Trophoblast cell (in vitro differentiated cells and primary cell): ENCODE measurements at regions not wholly inside any gene's neighbourhood (a gene's known extent, or its start where the extent isn't known, plus 50 kb on each side); places are given as distances from the start of the nearest gene placed in this dataset.

Experiments
- DNase-seq, 2 donors: peaks; one replicate each; pipeline ENCODE4 v3.0.0-alpha.2; 2016
- H2AFZ ChIP-seq: 2 replicates; pipeline ENCODE4 v1.6.1; 2013; ENCODE audit warnings: low read length, moderate library complexity, mild to moderate bottlenecking; ENCODE audit not compliant: insufficient read depth, poor library complexity
- H2AK5ac ChIP-seq: 2 replicates; pipeline ENCODE4 v1.6.1; 2013; ENCODE audit warnings: mild to moderate bottlenecking, low read length
- H2BK120ac ChIP-seq: 2 replicates; pipeline ENCODE4 v1.6.1; 2013; ENCODE audit warnings: low read length, mild to moderate bottlenecking, moderate library complexity; ENCODE audit not compliant: insufficient read depth, poor library complexity
- H2BK12ac ChIP-seq: 2 replicates; pipeline ENCODE4 v1.6.1; 2013; ENCODE audit warnings: mild to moderate bottlenecking, low read length, moderate library complexity
- H2BK5ac ChIP-seq: 2 replicates; pipeline ENCODE4 v1.6.1; 2013; ENCODE audit warnings: low read length, low read depth, moderate library complexity, mild to moderate bottlenecking; ENCODE audit not compliant: poor library complexity
- H3K14ac ChIP-seq: 2 replicates; pipeline ENCODE4 v1.6.1; 2013; ENCODE audit warnings: mild to moderate bottlenecking, low read length
- H3K18ac ChIP-seq: 2 replicates; pipeline ENCODE4 v1.6.1; 2013; ENCODE audit warnings: mild to moderate bottlenecking, low read length
- H3K23ac ChIP-seq: 2 replicates; pipeline ENCODE4 v1.6.1; 2013; ENCODE audit warnings: low read length
- H3K27ac ChIP-seq: 2 replicates; pipeline ENCODE4 v1.5.1; 2013; ENCODE audit warnings: low read depth, mild to moderate bottlenecking, inconsistent platforms, low read length, moderate library complexity
- H3K27me3 ChIP-seq: 2 replicates; pipeline ENCODE4 v1.6.1; 2013; ENCODE audit warnings: inconsistent platforms, mild to moderate bottlenecking, low read length, moderate library complexity; ENCODE audit not compliant: insufficient read depth
- H3K36me3 ChIP-seq, 2 experiments: 1 replicate in 1 of 2; 2 replicates in 1 of 2; pipeline ENCODE4 v1.6.1; 2013; ENCODE audit warnings: low read length in 2 of 2, mild to moderate bottlenecking in 2 of 2, moderate library complexity in 1 of 2; ENCODE audit not compliant: insufficient read depth in 2 of 2, control insufficient read depth in 1 of 2
- H3K4ac ChIP-seq: 2 replicates; pipeline ENCODE4 v1.6.1; 2013; ENCODE audit warnings: low read depth, mild to moderate bottlenecking, low read length, moderate library complexity
- H3K4me1 ChIP-seq, 2 experiments: 1 replicate in 1 of 2; 2 replicates in 1 of 2; pipeline ENCODE4 v1.6.1; 2013; ENCODE audit warnings: low read length in 2 of 2, mild to moderate bottlenecking in 2 of 2, moderate library complexity in 1 of 2; ENCODE audit not compliant: insufficient read depth in 2 of 2, control insufficient read depth in 1 of 2
- H3K4me2 ChIP-seq: 2 replicates; pipeline ENCODE4 v1.6.1; 2013; ENCODE audit warnings: inconsistent platforms, mild to moderate bottlenecking, low read length, moderate library complexity
- H3K4me3 ChIP-seq: 2 replicates; pipeline ENCODE4 v1.5.1; 2013; ENCODE audit warnings: mild to moderate bottlenecking, low read depth, low read length, inconsistent platforms
- H3K79me1 ChIP-seq: one replicate; pipeline ENCODE4 v1.6.1; 2013; ENCODE audit warnings: low read length
- H3K79me2 ChIP-seq: 2 replicates; pipeline ENCODE4 v1.6.1; 2013; ENCODE audit warnings: low read length, mild to moderate bottlenecking; ENCODE audit not compliant: control insufficient read depth, insufficient read depth, poor library complexity
- H3K9ac ChIP-seq: 2 replicates; pipeline ENCODE4 v1.6.1; 2013; ENCODE audit warnings: mild to moderate bottlenecking, low read length
- H3K9me3 ChIP-seq: 2 replicates; pipeline ENCODE4 v1.6.1; 2013; ENCODE audit warnings: low read depth, mild to moderate bottlenecking, control low read depth, inconsistent platforms, low read length; ENCODE audit not compliant: insufficient read depth
- H4K12ac ChIP-seq: 2 replicates; pipeline ENCODE4 v1.6.1; 2013; ENCODE audit warnings: low read depth, mild to moderate bottlenecking, low read length, moderate library complexity
- H4K8ac ChIP-seq: 2 replicates; pipeline ENCODE4 v1.6.1; 2013; ENCODE audit warnings: low read depth, mild to moderate bottlenecking, low read length, moderate library complexity
- H4K91ac ChIP-seq: one replicate; pipeline ENCODE4 v1.6.1; 2013; ENCODE audit warnings: low read depth, mild to moderate bottlenecking, low read length, moderate library complexity
- WGBS: extraction: QIAGEN DNeasy Blood & Tissue Kit; methylation state at CpG from one replicate; pipeline ENCODE4 v1.1.7; 2013; ENCODE audit warnings: missing lambda C conversion rate; ENCODE audit not compliant: insufficient read length, insufficient coverage; ENCODE audit errors: extremely low coverage; 5-methylcytosine and 5-hydroxymethylcytosine counted together

DNA sequence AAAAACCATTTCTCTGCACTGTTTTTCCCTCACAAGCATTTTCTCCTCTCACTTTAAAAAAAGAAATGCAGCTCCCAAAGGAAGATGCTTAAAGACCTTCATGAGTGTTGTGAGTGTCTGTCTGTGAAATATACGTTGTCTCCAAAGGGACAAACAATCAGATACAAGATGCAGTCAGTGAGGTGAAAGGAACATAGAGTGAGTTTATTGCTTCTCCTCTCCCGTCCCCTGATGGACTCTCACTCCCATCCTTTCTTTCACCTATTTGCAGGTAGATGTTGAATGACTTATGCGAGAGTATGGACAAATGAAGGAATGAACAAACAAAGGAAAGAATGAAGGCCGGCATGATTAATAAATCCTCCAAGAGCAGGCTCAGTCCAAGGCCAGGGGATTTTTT is 561.2 kb upstream of the DIPK2B start:
- Histone ChIP-seq H2BK5ac (no peak overlapping the region), H3K27ac (no peak overlapping the region), H3K23ac (no peak overlapping the region), H3K4me1 (peaks cover 0 to 4% of the 10 kb centered on the region in 2 experiments), H2AFZ (no peak overlapping the region), H3K18ac (no peak overlapping the region), H4K8ac (no peak overlapping the region), H3K9me3 (no peaks in the 10 kb centered on the region), H3K4ac (no peak overlapping the region), H3K4me2 (no peak overlapping the region), H3K9ac (no peak overlapping the region), H3K36me3 (peaks cover 2% of the 10 kb centered on the region in 2 experiments), H3K79me2 (no peaks in the 10 kb centered on the region), H2BK120ac (no peak overlapping the region), H3K79me1 (no peaks in the 10 kb centered on the region), H4K91ac (no peak overlapping the region), H3K14ac (no peak overlapping the region), H3K27me3 (no peaks in the 10 kb centered on the region), H4K12ac (no peak overlapping the region), H3K4me3 (no peak overlapping the region), H2AK5ac (no peak overlapping the region), H2BK12ac (no peak overlapping the region)
- WGBS = no CpG with 5 or more reads among the region's 4 CpGs
- no peak for DNase-seq

DNA sequence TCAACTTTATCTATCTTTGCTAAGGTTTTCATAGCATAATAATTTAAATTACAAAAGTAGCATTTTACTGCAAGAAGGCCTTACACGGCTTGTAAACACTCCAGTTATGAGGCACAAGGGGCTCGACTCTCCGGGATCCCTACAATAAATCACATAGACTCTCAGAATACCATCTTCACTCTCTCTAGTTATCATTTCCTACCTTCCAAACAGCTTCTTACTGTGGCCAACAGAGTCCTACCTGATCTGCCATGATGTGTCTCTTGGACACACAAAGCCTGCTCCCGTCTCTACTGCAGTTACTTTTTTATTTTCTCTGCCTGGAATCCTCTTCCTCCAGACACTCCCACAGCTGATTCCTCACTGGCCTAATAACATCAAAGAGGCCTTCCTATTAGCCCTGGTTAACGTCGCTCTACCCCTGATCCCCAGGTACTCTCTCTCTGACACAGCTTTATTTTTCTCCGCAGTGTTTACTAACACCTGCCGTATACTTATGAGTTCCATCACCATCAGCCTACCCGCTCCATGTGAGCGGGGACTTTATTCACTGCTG is 559.6 kb upstream of the DIPK2B start:
- Histone ChIP-seq H2BK120ac (no peak overlapping the region), H3K27ac (no peak overlapping the region), H3K9ac (no peak overlapping the region), H3K79me2 (no peaks in the 10 kb centered on the region), H3K18ac (no peak overlapping the region), H3K23ac (no peak overlapping the region), H3K36me3 (peaks cover 0 to 2% of the 10 kb centered on the region in 2 experiments), H3K4ac (no peak overlapping the region), H4K8ac (no peak overlapping the region), H2BK12ac (no peak overlapping the region), H3K27me3 (no peaks in the 10 kb centered on the region), H3K4me3 (no peak overlapping the region), H3K14ac (no peak overlapping the region), H2BK5ac (no peak overlapping the region), H3K4me2 (no peak overlapping the region), H3K9me3 (no peaks in the 10 kb centered on the region), H4K12ac (no peak overlapping the region), H3K79me1 (no peaks in the 10 kb centered on the region), H3K4me1 (peaks cover 0 to 4% of the 10 kb centered on the region in 2 experiments), H4K91ac (no peak overlapping the region), H2AFZ (no peak overlapping the region), H2AK5ac (no peak overlapping the region)
- DNase-seq = no peak
- no CpG with 5 or more reads among the region's 10 CpGs for WGBS

GRCh38 chrX:45758738-45759397 is 558.2 kb upstream of the DIPK2B start:
- no peak overlapping the region for H3K4me3 ChIP-seq
- no peaks in the 10 kb centered on the region for H3K79me1 ChIP-seq
- no peak overlapping the region for H3K14ac ChIP-seq
- H2BK5ac ChIP-seq = peak overlapping the region; percentile 44
- no peak overlapping the region for H4K8ac ChIP-seq
- H3K4ac ChIP-seq = no peak overlapping the region
- no peak overlapping the region for H4K91ac ChIP-seq
- DNase-seq = no peak
- H2BK120ac ChIP-seq = no peak overlapping the region
- no peak overlapping the region for H3K18ac ChIP-seq
- no peak overlapping the region for H3K23ac ChIP-seq
- H3K4me1 ChIP-seq = peaks cover 0 to 4% of the 10 kb centered on the region in 2 experiments
- no peaks in the 10 kb centered on the region for H3K27me3 ChIP-seq
- H3K27ac ChIP-seq = peak overlapping the region; percentile 58
- H4K12ac ChIP-seq = no peak overlapping the region
- no peaks in the 10 kb centered on the region for H3K79me2 ChIP-seq
- no peak overlapping the region for H2AFZ ChIP-seq
- WGBS = no CpG with 5 or more reads among the region's 3 CpGs
- no peak overlapping the region for H2BK12ac ChIP-seq
- H3K9ac ChIP-seq = no peak overlapping the region
- no peak overlapping the region for H3K4me2 ChIP-seq
- no peaks in the 10 kb centered on the region for H3K9me3 ChIP-seq
- H3K36me3 ChIP-seq = peaks cover 0 to 2% of the 10 kb centered on the region in 2 experiments
- H2AK5ac ChIP-seq = no peak overlapping the region

DNA sequence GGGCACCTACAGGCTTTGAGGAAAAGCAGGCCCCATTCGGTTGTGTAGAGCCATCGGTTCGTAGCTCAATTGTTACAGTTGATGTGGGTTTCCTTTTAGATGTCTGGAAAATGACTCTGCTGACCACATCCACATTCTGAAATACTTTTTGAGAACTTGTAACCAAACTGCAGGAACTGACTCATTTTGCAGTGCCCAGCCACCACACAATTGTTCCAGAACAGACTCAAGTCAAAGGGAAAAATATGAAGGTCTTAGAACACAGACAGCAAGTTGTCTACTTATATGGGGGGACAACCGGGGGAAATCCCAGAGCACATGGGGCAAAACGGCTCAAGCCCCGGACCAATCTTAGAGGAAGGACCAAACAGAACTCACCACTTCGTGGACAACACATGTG is 557.6 kb upstream of the DIPK2B start:
- no peak overlapping the region for H3K4ac ChIP-seq
- no peak overlapping the region for H3K4me3 ChIP-seq
- no peak overlapping the region for H3K4me2 ChIP-seq
- DNase-seq = no peak
- H3K79me2 ChIP-seq = no peaks in the 10 kb centered on the region
- WGBS = no CpG with 5 or more reads among the region's 7 CpGs
- no peak overlapping the region for H4K8ac ChIP-seq
- H4K12ac ChIP-seq = no peak overlapping the region
- H2AK5ac ChIP-seq = no peak overlapping the region
- H2AFZ ChIP-seq = no peak overlapping the region
- H3K36me3 ChIP-seq = peaks cover 0 to 2% of the 10 kb centered on the region in 2 experiments
- no peaks in the 10 kb centered on the region for H3K79me1 ChIP-seq
- peak overlapping the region; percentile 44 for H2BK5ac ChIP-seq
- H3K14ac ChIP-seq = no peak overlapping the region
- no peak overlapping the region for H3K18ac ChIP-seq
- no peak overlapping the region for H3K23ac ChIP-seq
- H3K27me3 ChIP-seq = no peaks in the 10 kb centered on the region
- H3K4me1 ChIP-seq = peaks cover 0 to 4% of the 10 kb centered on the region in 2 experiments
- no peaks in the 10 kb centered on the region for H3K9me3 ChIP-seq
- H3K27ac ChIP-seq = peak overlapping the region; percentile 58
- no peak overlapping the region for H4K91ac ChIP-seq
- no peak overlapping the region for H3K9ac ChIP-seq
- H2BK12ac ChIP-seq = no peak overlapping the region
- no peak overlapping the region for H2BK120ac ChIP-seq
